HG02678 (cell line): ENCODE measurements at regions not wholly inside any gene's neighbourhood (a gene's known extent, or its start where the extent isn't known, plus 50 kb on each side); places are given as distances from the start of the nearest gene placed in this dataset.

Experiments
- ATAC-seq: cut with Tn5 transposase; IDR thresholded peaks from one replicate; pipeline ENCODE4 v1.9.1; 2021; ENCODE audit warnings: mild to moderate bottlenecking, moderate library complexity; ENCODE audit not compliant: unreplicated experiment

- no peak for ATAC-seq
Observed at GRCh38 chr6:108751851-108752732, 96.1 kb upstream of the ARMC2 start.

- ATAC-seq = no peak
Observed at GRCh38 chr6:108752733-108753590, 95.3 kb upstream of the ARMC2 start.

GRCh38 chr6:108755257-108756240, 92.7 kb upstream of the ARMC2 start:
- no peak for ATAC-seq

- ATAC-seq = no peak
Observed at GRCh38 chr6:108757357-108757756, 90.9 kb upstream of the ARMC2 start.

- ATAC-seq = no peak
Observed at GRCh38 chr6:108758884-108759283, 89.3 kb upstream of the ARMC2 start.

- ATAC-seq = no peak
Observed at GRCh38 chr6:108760126-108761050, 87.8 kb upstream of the ARMC2 start.

GRCh38 chr6:108762394-108762793, 85.8 kb upstream of the ARMC2 start:
- no peak for ATAC-seq

- ATAC-seq = no peak
Observed at GRCh38 chr6:108763931-108764579, 84.2 kb upstream of the ARMC2 start.

GRCh38 chr6:108764580-108764950, 83.7 kb upstream of the ARMC2 start:
- ATAC-seq = no peak

- ATAC-seq = no peak
Observed at GRCh38 chr6:108765495-108765894, 82.7 kb upstream of the ARMC2 start.

GRCh38 chr6:108766419-108766818, 81.8 kb upstream of the ARMC2 start:
- ATAC-seq = no peak

- no peak for ATAC-seq
Observed at GRCh38 chr6:108766886-108767285, 81.3 kb upstream of the ARMC2 start.

GRCh38 chr6:108767418-108768165, 80.6 kb upstream of the ARMC2 start:
- ATAC-seq = no peak

GRCh38 chr6:108768166-108768555, 80.1 kb upstream of the ARMC2 start:
- no peak for ATAC-seq

- no peak for ATAC-seq
Observed at GRCh38 chr6:108768792-108769524, 79.3 kb upstream of the ARMC2 start.

GRCh38 chr6:108771421-108771820, 76.8 kb upstream of the ARMC2 start:
- no peak for ATAC-seq

- ATAC-seq = no peak
Observed at GRCh38 chr6:108774555-108774954, 73.7 kb upstream of the ARMC2 start.

GRCh38 chr6:108777536-108777935, 70.7 kb upstream of the ARMC2 start:
- no peak for ATAC-seq
